GM11168 (cell line): ENCODE measurements at regions not wholly inside any gene's neighbourhood (a gene's known extent, or its start where the extent isn't known, plus 50 kb on each side); places are given as distances from the start of the nearest gene placed in this dataset.

Experiments used
- in situ Hi-C: fragments of 300-500 bp; cut with MboI; formaldehyde crosslinking; loops from one replicate; pipeline ENCODE4 v1.12.0; 2022; ENCODE audit warnings: low sequenced_read_pairs; ENCODE audit not compliant: unreplicated experiment

GRCh38 chr9:1717882-1718281 is 297.3 kb upstream of the SMARCA2 start:
- in situ Hi-C loops, result loop anchor here (10.0 to 25.0 kb wide), 2 partner anchors 117 to 369 kb away; no protein-coding TSS in a partner anchor

DNA sequence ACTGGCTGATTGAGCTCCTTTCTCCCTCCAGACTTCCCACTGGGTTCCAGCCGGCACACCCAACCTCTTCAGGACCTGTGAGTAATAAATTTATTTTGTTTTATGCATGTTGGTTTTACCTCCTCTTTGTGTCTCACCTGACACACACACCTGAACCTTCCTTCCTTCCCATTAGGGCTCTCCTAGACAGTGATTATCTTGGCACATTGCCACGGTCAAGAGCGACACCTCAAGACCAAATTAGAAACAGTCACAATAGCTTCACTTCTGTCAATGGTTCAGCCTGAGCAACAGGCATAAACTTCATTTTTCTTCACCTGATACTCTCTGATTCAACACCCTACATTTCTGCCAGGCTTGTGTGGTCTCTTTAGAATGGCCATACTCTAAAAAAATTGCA is 296.3 kb upstream of the SMARCA2 start:
- in situ Hi-C loops, result loop anchor here (10.0 to 25.0 kb wide), 2 partner anchors 116 to 368 kb away; no protein-coding TSS in a partner anchor

- in situ Hi-C loops, result loop anchor here (25.0 kb wide), 1 partner anchor 366 kb away; no protein-coding TSS in a partner anchor
These were observed 294.0 kb upstream of the SMARCA2 start for GRCh38 chr9:1721196-1721595.

DNA sequence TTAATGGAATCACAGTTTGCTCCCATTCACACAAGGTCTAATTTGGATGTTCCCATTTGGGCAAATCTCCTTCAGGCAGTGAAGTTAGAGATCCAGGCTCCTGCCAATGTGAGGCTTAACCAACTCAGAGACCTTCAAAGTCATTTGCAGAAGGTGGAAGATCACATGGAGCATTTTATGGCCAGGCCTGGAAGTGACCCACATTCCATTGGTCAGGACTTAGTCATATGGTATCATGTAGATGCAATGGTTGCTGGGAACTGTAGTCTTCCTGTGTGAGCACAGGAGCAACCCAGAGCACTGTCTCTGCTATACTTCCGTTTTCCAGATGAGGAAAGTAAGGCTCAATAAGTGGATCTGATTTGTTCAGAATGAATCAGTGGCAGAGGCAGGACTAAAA is 292.7 kb upstream of the SMARCA2 start:
- in situ Hi-C loops, result loop anchor here (25.0 kb wide), 1 partner anchor 365 kb away; no protein-coding TSS in a partner anchor

DNA sequence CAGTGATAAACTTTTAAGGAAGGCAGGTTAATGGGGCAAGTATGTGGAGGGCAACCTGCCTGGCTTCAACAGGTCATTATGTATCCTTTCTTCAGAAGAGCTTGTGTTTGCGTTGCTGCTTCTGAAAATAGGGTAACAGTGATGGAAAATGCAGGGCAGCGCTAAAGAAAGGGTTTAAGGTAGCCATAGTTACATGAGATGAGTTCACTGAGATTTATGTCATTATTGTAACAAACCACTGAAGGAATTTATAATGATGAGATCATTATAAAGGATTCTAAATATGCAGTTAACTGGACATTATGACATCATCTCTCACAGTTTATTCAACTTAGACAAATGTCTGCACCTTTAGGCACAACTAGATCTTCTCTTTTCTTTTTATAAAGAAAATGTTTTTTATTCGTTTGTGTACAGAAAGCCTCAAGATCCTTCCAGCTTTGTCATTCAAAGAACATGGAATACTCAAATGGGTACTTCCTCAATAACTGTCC is 291.6 kb upstream of the SMARCA2 start:
- in situ Hi-C loops, result loop anchor here (25.0 kb wide), 1 partner anchor 364 kb away; no protein-coding TSS in a partner anchor

- in situ Hi-C loops, result no loop called here
These were observed 288.0 kb upstream of the SMARCA2 start for GRCh38 chr9:1726993-1727759.

- in situ Hi-C loops, result no loop called here
These were observed 285.5 kb upstream of the SMARCA2 start for GRCh38 chr9:1729631-1730030.

- in situ Hi-C loops, result no loop called here
These were observed 282.5 kb upstream of the SMARCA2 start for GRCh38 chr9:1732670-1733069.

GRCh38 chr9:1738511-1739100 is 276.5 kb upstream of the SMARCA2 start:
- in situ Hi-C loops, result no loop called here

DNA sequence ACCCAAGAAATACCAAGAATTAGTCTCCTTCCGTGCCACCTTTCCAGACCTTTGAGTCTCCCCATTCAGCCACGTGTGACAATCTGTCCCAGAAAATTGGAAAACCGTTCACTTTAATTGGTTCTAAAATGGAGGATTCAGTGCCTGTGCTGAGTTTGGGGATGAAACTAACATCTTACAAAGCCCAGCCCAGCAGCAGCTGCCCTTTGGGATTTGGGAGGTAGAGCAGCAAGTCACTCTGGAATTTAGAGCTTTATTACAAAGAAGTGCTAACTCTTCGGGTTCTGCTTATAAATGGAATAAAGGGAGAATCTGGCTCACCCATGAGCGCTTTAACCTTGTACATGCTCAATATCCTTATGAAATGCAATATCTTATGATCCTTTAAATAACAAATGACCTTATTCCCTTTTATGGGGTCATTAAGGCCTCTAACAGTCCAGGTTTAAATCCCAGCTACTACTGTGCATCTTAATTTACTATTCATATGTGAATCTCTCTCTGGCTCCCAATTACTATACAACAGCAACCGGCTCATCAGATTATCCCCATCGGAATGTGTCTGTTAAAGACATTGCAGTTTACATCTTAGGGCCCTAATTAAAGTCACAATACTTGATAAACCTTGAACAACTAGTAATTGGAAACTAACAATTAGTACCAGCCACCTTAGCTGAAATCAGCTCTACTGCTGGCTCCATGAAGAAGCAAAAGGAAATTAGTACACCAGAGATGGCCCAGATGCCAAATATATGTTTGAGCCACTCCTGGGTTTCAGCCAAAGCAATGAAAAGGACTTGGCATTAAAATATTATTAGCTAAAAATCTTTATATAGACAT is 271.8 kb upstream of the SMARCA2 start:
- in situ Hi-C loops, result no loop called here

DNA sequence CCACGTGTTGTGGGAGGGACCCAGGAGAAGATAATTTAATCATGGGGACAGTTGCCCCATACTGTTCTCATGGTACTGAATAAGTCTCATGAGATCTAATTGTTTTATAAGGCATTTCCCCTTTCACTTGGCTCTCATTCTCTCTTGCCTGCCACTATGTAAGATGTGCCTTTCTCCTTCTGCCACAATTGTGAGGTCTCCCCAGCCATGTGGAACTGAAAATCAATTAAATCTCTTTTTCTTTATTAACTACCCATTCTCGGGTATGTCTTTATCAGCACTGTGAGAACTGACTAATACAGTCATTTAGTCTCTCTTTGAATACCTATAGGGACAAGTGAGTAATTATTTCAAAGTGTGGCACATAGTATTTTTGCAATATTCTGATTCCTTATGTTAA is 269.2 kb upstream of the SMARCA2 start:
- in situ Hi-C loops, result no loop called here

DNA sequence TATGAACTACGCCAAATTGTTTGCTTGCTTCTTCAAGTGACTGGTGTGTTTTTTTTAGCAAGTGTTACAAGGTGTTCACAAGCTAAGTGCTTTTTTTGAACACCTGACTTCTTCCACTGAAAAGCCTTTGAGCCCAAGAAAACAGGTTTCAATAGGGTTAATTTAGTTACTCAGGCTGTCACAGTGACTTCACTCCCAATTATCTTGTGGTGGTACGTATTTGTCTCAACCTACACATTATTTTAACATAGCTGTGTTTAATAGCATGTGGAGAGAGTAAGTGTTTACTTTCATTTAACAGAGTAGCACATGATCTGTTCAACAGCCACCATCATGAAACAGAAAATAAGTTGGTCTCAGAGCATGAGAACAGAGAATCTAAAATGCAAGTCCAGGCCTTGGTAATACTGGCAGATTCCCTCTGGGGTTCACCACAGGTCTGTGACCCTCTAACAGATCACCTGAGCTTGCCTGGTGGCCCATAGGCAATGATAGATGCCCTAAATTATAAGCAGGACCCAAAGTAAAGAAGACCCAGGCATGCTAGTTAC is 267.7 kb upstream of the SMARCA2 start:
- in situ Hi-C loops, result no loop called here

DNA sequence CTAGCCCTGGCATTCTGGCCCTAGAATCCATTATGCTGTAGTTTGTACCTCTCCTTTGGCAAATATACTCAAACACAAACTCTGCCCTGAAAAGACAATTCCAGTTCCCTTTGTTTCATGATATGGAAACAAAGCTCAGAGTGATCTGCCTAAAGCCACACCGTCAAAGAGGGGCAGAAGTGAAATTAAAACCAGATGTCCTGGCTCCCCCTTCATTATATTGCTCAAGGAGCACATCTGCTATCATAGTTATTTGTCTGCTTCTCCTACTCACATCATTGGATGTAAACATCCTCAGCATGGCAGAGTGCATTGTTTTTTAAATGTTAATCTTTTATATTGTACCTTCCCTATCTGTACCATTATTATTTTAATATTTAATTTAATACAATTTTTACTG is 266.7 kb upstream of the SMARCA2 start:
- in situ Hi-C loops, result no loop called here

DNA sequence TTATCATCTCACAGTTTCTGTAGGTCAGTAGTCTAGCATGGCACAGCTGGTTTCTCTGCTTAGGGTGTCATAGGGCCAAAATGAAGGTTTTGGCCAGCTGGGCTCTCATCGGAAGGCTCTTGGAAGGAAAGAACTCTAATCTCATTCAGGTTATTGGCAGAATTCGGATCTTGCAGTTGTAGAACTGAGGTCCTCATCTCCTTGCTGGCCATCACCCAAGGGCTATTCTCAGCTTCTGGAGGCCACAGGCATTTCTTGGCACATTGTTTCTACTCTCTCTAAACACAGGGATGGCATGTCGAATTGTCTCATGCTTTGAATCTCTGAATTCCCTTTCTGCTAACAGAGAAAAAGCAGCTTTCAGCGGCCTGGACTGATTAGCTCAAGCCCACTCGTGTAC is 258.0 kb upstream of the SMARCA2 start:
- in situ Hi-C loops, result no loop called here

DNA sequence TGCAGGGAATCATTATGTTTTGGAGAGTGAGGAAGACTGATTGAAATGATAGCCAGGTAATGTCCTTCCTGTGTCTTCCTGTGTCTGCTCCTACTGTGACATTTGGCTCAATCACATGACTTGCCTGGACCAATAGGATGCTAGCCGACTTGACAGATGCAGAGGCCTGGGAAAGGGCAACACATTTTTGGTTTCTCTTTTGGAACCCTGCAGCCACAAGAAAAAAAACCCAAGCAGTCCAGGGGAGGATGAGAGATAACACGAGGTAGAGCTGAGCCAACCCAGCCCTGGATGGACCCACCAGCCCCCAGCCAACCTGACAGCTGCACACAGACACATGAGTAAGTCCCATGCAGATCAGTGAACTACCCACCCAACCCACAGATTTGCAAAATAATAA is 256.1 kb upstream of the SMARCA2 start:
- in situ Hi-C loops, result no loop called here

DNA sequence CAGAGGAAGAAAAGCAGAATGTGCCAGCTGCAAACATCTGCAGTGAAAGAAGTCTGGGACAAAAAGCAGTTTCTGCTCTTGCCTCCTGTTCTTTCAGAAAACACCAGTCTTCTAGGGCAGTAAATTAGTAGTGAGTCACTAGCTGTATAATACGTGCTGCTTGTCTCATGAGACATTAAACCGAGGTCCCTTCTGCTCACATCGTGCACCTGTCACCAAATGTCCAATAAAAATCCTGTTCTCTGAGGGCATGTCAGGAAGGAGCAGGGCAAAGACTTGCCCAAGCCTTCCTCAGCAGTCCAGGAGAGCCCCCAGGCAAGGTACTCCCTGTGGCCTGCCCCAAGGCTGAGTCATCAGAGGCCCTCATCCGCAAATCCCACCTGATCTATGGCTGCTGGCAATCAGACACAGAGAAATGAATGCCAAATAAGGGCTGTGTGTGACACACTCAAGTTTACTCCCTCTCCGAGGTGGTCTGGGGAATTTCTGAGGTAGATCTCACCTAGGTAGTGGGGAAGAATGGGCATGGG is 255.3 kb upstream of the SMARCA2 start:
- in situ Hi-C loops, result no loop called here

DNA sequence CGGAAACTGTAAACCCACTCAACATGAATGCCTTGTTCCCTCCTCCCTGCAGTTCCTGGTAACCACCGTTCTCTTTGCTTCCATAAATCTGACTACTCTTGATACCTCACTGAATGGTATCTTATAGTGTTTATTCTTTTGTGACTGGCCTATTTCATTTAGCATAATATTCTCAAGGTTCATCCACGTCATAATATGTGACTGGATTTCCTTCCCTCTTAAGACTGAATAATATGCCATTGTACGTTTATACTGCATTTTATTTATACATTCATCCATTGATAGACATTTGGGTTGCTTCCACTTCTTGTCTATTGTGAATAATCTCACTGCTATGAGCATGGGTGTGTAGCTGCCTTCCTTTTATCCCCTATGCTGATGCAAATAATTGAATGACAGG is 253.3 kb upstream of the SMARCA2 start:
- in situ Hi-C loops, result no loop called here

GRCh38 chr9:1766042-1766441 is 249.1 kb upstream of the SMARCA2 start:
- in situ Hi-C loops, result no loop called here

GRCh38 chr9:1768561-1768960 is 246.6 kb upstream of the SMARCA2 start:
- in situ Hi-C loops, result no loop called here
